Stimulated activated CD4-positive, alpha-beta T cell treated with anti-CD3 and anti-CD28 coated beads, Interleukin-1b, Interleukin-23, amount 100 ng/mL, for 4 hours (primary cell): ENCODE measurements at regions not wholly inside any gene's neighbourhood (a gene's known extent, or its start where the extent isn't known, plus 50 kb on each side); places are given as distances from the start of the nearest gene placed in this dataset.

Experiments used
- DNase-seq, 2 donors: peaks; one replicate each; pipeline ENCODE4 v3.0.0-alpha.2; 2020; ENCODE audit warnings: low read depth in 2 of 2

- DNase-seq = no peak
Observed at GRCh38 chr9:115254287-115255180, 136.6 kb upstream of the TNC start.

DNA sequence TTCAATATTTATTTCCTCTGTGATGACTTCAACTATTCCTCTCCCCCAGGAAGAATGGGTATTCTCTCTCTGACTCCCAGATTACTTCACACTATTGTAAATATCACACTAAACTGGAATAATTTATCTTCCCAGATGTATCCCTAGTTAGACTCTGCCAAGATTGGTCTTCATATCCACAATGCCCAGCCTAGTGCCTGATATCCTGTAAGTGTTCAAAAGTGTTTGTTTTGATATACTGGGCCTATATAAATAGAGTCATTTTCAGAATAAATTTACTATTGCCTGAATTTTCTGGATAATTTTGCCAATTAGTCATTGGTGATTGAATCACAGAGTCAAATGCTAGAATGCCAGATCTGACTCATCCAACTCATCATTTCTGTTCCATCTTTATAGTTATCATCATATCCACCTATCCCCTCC, 143.7 kb upstream of the TNC start:
- no peak for DNase-seq

- DNase-seq = no peak
Observed at GRCh38 chr9:115262477-115262876, 144.5 kb upstream of the TNC start.

DNA sequence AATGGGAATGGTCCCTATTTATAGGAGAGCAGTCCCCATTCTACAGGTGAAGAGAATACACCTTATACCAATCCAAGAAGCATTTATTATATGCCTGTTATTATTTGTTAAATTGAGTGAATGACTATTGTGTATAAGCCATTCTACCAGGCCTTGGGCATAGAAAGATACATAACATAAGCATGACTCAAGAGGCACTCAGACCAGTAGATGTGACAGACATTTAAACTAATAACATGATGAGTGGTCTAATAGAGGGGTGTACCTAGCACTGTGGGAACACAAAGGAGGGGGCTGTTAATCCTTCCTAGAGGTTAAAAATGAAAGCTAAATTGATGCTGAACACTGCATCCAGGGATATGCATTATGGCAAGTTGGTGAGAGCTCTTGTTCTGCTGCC, 145.0 kb upstream of the TNC start:
- DNase-seq = no peak

GRCh38 chr9:115263371-115264075, 145.6 kb upstream of the TNC start:
- DNase-seq = no peak

GRCh38 chr9:115264313-115264712, 146.4 kb upstream of the TNC start:
- DNase-seq = no peak

DNA sequence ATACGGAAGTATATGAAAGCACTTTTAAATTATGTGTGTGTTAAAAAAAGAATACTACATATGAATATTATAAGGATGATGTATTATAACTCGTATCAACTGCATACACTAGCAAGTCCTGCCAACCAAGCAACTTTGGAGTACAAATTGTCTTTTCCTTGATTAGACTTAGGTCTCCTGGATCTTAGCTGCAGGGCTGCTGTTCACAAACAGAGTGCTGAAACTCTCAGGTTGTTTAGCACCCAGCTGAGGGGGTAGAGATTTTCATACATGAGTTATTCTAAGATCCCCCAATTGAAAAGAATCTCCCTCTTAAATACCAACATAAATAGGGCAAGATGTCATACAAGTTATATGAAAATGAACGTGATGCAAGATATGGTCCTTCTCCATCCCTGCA, 149.8 kb upstream of the TNC start:
- DNase-seq = no peak

- no peak for DNase-seq
Observed at GRCh38 chr9:115275753-115276152, 157.8 kb upstream of the TNC start.

GRCh38 chr9:115276621-115277020, 158.7 kb upstream of the TNC start:
- no peak for DNase-seq

- no peak for DNase-seq
Observed at GRCh38 chr9:115277301-115277700, 159.3 kb upstream of the TNC start.

- DNase-seq = no peak
Observed at GRCh38 chr9:115278326-115279035, 160.5 kb upstream of the TNC start.

DNA sequence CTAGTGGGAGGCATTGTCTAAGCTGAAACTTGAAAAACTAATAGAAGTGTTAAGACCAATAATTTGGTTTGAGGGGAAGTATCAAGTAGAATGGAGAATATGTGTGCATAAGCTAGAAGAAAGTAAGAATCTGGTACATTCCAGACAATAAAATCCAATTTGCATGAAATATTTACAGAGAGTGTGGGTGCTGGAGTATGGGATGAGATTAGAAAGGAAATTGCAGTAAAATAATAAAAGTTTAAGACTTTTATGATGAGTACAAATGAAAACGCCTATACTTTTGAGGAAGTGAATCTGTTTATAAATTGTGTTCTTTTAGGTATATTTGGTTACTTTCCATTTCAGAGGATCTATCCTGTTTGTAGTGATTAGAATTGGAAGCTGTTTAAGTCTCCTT, 165.4 kb upstream of the TNC start:
- DNase-seq = no peak

DNA sequence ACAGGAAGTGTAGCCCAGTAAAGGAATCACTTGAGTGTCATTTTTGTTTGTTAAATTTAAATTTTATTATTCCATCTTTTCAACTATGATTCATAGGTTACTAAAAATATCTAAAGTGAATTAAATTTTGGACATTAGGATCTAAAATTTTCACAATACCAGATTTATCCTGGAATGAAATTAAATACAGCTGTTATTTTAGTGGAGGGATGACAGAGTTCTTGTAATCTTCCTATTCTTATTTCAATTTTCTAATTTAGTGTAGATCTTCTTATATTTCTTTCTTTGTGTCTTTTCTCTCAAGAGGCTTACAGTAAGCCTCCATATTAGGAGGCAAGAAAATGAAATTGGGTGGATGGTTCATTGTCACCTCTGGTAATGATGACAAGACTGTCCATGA, 167.9 kb upstream of the TNC start:
- DNase-seq = no peak

GRCh38 chr9:115286411-115286810, 168.5 kb upstream of the TNC start:
- no peak for DNase-seq

GRCh38 chr9:115289757-115290208, 171.8 kb upstream of the TNC start:
- DNase-seq = no peak

DNA sequence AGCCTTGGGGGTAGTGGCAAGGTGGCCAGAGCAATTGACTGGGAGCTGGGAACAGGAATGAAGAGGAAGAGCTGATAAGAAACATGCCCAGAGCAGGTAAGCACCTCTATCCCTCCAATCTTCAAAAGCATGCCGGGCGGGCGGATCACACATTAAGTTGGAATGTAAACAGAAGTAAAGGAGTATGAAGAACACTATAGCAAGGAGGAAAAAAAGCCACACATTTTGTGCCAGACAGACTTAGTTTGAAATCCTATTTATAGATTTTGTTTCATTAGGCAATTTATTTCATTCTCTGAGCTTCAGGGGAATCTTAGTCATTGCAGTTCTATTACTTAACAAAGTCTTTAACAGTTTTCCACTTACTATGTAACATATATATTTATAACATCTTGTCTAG, 173.9 kb upstream of the TNC start:
- no peak for DNase-seq

- DNase-seq = no peak
Observed at GRCh38 chr9:115292584-115293279, 174.8 kb upstream of the TNC start.

DNA sequence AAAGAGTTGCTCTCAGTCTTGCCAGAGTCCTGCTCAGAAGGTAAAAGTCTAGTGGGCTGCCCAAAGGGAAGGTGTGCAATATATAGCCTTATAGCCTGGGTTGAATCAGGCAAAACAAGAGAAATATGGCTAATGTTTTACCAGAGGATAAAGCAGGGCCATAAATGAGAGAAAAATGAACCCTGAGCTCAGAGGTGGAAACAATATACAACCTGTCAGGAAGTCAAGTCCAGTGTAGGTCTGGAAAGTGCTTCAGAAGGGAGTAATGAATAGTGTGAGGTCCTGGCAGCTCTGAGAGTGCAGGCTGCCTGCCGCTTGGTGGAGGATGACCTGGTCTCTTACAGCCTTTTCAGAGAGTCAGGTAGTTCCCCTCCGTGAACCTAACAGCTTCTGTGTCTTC, 177.8 kb upstream of the TNC start:
- no peak for DNase-seq

- no peak for DNase-seq
Observed at GRCh38 chr9:115296831-115297565, 179.0 kb upstream of the TNC start.

DNA sequence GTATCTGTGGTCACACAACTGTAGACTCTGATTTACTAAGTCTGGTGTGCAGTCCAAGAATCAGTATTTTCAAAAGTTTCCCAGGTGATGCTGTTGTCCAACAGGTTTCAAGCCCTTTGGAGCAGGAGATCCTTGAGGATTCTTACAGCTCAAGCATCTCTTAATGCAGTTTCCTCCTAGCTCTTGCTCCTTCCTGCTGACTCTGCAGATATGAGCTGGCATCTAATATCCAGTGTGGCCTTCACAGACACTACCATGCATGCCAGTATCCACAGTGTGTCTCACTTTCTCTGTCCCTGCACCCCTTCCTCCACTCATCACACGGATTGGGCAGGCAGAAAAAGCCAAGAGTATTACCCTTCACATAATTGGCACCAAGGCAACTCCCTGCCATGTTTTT, 182.2 kb upstream of the TNC start:
- DNase-seq = no peak

GRCh38 chr9:115300874-115301273, 182.9 kb upstream of the TNC start:
- no peak for DNase-seq
